ENCODE measurements at regions not wholly inside any gene's neighbourhood (a gene's known extent, or its start where the extent isn't known, plus 50 kb on each side); places are given as distances from the start of the nearest gene placed in this dataset.

- peak; percentile 88 for DNase-seq (ENCODE audit: low read depth)
Measured at GRCh38 chr2:234335661-234336228, 161.1 kb downstream of the ARL4C start.

- no peak for DNase-seq (ENCODE audit: low read depth)
Measured at GRCh38 chr2:234334756-234335155, 162.1 kb downstream of the ARL4C start.

- DNase-seq (ENCODE audit: low read depth): no peak
Measured at GRCh38 chr2:234334151-234334550, 162.7 kb downstream of the ARL4C start.

- DNase-seq (ENCODE audit: low read depth): no peak
Measured at GRCh38 chr2:234333168-234334130, 163.4 kb downstream of the ARL4C start.

- no peak for DNase-seq (ENCODE audit: low read depth)
Measured at GRCh38 chr2:234331966-234332365, 164.9 kb downstream of the ARL4C start.

GRCh38 chr2:234331566-234331965 is 165.3 kb downstream of the ARL4C start:
- no peak for DNase-seq (ENCODE audit: low read depth)

- DNase-seq (ENCODE audit: low read depth): no peak
Measured at GRCh38 chr2:234330902-234331301, 166.0 kb downstream of the ARL4C start.

- DNase-seq (ENCODE audit: low read depth): no peak
Measured at GRCh38 chr2:234329202-234329960, 167.5 kb downstream of the ARL4C start.

GRCh38 chr2:234328444-234328990 is 168.4 kb downstream of the ARL4C start:
- DNase-seq (ENCODE audit: low read depth): no peak

- DNase-seq (ENCODE audit: low read depth): no peak
Measured at GRCh38 chr2:234326694-234327093, 170.2 kb downstream of the ARL4C start.

- peak; percentile 54 for DNase-seq (ENCODE audit: low read depth)
Measured at GRCh38 chr2:234324116-234324515, 172.8 kb downstream of the ARL4C start.

- no peak for DNase-seq (ENCODE audit: low read depth)
Measured at GRCh38 chr2:234322766-234323465, 174.0 kb downstream of the ARL4C start.

- DNase-seq (ENCODE audit: low read depth): no peak
Measured at GRCh38 chr2:234320066-234320465, 176.8 kb downstream of the ARL4C start.

GRCh38 chr2:234318361-234318760 is 178.5 kb downstream of the ARL4C start:
- DNase-seq (ENCODE audit: low read depth): no peak

GRCh38 chr2:234313558-234313957 is 183.3 kb downstream of the ARL4C start:
- no peak for DNase-seq (ENCODE audit: low read depth)

GRCh38 chr2:234310166-234310565 is 186.7 kb downstream of the ARL4C start:
- no peak for DNase-seq (ENCODE audit: low read depth)

- no peak for DNase-seq (ENCODE audit: low read depth)
Measured at GRCh38 chr2:234309431-234309830, 187.4 kb downstream of the ARL4C start.

- DNase-seq (ENCODE audit: low read depth): peak; percentile 37
Measured at GRCh38 chr2:234308813-234309195, 188.1 kb downstream of the ARL4C start.

GRCh38 chr2:234308073-234308812 is 188.6 kb downstream of the ARL4C start:
- DNase-seq (ENCODE audit: low read depth): no peak

- DNase-seq (ENCODE audit: low read depth): no peak
Measured at GRCh38 chr2:234307322-234307961, 189.4 kb downstream of the ARL4C start.
